ENCODE measurements at regions not wholly inside any gene's neighbourhood (a gene's known extent, or its start where the extent isn't known, plus 50 kb on each side); places are given as distances from the start of the nearest gene placed in this dataset.

DNA sequence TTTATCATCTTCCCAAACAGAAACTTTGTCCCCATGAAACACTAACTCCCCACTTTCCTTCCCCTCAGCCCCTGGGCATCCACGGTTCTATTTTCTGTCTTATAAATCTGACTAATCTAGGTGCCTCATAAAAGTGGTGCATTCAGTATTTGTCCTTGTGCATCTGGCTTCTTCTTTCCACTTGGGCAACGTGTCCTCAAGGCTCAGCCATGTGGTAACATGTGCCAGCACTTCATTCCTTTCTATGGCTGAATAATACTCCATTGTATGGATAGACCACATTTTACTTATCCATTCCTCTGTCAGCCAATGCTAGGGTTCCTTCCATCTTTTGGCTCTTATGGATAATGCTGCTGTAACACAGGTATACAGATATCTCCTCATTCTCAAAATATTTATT lies 305.0 kb upstream of the RUNX1 start:
- Histone ChIP-seq H3K4me3 (no peak overlapping the region), H3K27ac (no peak overlapping the region), H3K27me3 (no peaks in the 10 kb centered on the region), H3K4me1 (no peaks in the 10 kb centered on the region), H3K36me3 (no peaks in the 10 kb centered on the region), H3K9me3 (no peaks in the 10 kb centered on the region)
- DNase-seq (no peak), FAIRE-seq (no peak), ATAC-seq (no peak)
- 69 to 77% methylated on average over 2 of the region's 2 CpGs for WGBS, 2 donors
- intact Hi-C loops (cut with DNase I) = no loop called here
- TF ChIP-seq, protein P1, sequence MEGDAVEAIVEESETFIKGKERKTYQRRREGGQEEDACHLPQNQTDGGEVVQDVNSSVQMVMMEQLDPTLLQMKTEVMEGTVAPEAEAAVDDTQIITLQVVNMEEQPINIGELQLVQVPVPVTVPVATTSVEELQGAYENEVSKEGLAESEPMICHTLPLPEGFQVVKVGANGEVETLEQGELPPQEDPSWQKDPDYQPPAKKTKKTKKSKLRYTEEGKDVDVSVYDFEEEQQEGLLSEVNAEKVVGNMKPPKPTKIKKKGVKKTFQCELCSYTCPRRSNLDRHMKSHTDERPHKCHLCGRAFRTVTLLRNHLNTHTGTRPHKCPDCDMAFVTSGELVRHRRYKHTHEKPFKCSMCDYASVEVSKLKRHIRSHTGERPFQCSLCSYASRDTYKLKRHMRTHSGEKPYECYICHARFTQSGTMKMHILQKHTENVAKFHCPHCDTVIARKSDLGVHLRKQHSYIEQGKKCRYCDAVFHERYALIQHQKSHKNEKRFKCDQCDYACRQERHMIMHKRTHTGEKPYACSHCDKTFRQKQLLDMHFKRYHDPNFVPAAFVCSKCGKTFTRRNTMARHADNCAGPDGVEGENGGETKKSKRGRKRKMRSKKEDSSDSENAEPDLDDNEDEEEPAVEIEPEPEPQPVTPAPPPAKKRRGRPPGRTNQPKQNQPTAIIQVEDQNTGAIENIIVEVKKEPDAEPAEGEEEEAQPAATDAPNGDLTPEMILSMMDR (IDR thresholded peaks at IDR 0.05) = no peak

DNA sequence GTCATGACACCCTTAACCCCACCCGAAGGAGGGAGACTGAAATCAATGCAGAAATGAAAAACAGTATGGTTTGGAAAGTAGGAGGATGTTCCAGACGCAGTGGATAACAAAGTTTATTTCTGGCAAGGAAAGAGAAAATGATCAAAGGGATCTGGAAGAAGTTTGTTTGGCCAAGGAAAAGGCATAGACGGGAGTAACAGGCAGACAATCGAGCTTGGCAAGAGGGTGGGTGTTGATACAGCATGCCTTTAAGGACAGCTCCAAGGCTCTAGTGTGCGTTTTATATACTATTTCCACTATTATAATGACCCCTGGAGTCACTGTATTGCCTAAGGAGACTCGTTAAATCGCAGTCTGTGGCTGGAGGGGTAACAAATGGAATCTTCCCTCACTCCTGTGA lies 303.7 kb upstream of the RUNX1 start:
- Histone ChIP-seq H3K27me3 (no peaks in the 10 kb centered on the region), H3K36me3 (no peaks in the 10 kb centered on the region), H3K4me1 (no peaks in the 10 kb centered on the region), H3K4me3 (no peak overlapping the region), H3K27ac (no peak overlapping the region), H3K9me3 (no peaks in the 10 kb centered on the region)
- intact Hi-C loops (cut with DNase I) = no loop called here
- TF ChIP-seq, protein P1 (IDR thresholded peaks at IDR 0.05) = no peak
- FAIRE-seq = no peak
- WGBS, 2 donors = 59 to 62% methylated on average over 7 of the region's 7 CpGs
- no peak for ATAC-seq
- no peak for DNase-seq

DNA sequence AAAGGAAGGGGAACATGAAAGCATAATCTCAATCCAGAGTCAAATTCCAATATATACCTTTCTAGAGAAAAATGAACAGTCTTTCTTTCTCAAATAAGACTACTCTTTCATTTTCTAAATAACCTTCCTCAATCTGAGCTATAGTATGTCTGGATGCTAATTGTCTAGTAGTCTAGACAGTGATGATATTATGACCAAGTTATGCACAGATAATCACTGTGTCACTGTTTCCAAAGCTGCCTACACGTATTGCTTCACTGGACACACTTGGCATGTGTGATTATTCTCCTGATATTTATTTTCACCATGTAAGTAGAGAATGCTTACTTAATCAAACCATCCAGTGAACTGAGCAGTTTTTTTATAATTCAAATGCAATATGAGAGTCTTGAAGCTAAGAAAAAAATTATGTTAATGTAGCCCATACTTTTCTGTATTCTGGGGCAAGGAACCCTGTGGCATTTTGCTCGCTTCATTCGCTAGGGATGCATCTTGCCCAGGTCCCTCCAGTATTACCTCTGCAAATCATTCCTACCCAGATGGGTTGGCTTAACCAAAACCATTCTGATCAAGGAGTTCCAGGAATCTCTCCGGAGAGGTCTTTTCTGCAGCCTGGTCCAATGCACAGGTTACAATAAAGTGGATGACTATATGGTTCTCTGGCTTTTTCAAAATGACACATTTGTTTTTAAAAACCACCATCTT lies 303.1 kb upstream of the RUNX1 start:
- intact Hi-C loops (cut with DNase I) = no loop called here
- DNase-seq (no peak), FAIRE-seq (no peak), ATAC-seq (peak in 2 of 4 donors; percentile 41 to 51)
- WGBS, 2 donors = 58 to 77% methylated on average over 4 of the region's 4 CpGs
- no peaks in the 10 kb centered on the region for H3K36me3 ChIP-seq
- no peak overlapping the region for H3K4me3 ChIP-seq
- TF ChIP-seq, protein P1 (IDR thresholded peaks at IDR 0.05) = no peak
- H3K4me1 ChIP-seq = no peaks in the 10 kb centered on the region
- no peaks in the 10 kb centered on the region for H3K9me3 ChIP-seq
- no peaks in the 10 kb centered on the region for H3K27me3 ChIP-seq
- no peak overlapping the region for H3K27ac ChIP-seq

DNA sequence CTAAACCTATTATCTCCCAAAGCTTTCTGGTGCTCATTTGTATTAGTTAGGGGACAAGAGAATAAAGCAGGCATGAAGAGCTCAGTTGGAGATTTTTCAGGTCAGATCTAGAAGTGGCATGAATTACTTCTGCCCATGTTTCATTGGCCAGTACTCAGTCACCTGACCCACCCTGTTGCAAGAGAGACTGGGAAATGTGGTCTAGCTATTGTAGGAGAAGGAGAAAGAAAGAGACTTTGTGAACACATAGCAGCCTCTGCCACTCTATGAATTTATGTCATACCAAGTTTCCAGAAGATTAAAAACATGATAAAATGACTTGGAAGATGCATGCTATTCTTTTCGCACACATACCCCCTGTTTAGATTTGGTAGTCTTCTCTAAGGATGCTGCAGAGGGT lies 302.3 kb upstream of the RUNX1 start:
- whole genome bisulfite sequencing, 2 donors = 80 to 93% methylated on average over 1 of the region's 1 CpG
- Histone ChIP-seq H3K9me3 (no peaks in the 10 kb centered on the region), H3K27ac (no peak overlapping the region), H3K4me3 (no peak overlapping the region), H3K27me3 (no peaks in the 10 kb centered on the region), H3K36me3 (no peaks in the 10 kb centered on the region), H3K4me1 (no peaks in the 10 kb centered on the region)
- no peak for DNase-seq
- ATAC-seq = no peak
- TF ChIP-seq, protein P1 (IDR thresholded peaks at IDR 0.05) = no peak
- intact Hi-C loops (cut with DNase I) = no loop called here
- FAIRE-seq = no peak

DNA sequence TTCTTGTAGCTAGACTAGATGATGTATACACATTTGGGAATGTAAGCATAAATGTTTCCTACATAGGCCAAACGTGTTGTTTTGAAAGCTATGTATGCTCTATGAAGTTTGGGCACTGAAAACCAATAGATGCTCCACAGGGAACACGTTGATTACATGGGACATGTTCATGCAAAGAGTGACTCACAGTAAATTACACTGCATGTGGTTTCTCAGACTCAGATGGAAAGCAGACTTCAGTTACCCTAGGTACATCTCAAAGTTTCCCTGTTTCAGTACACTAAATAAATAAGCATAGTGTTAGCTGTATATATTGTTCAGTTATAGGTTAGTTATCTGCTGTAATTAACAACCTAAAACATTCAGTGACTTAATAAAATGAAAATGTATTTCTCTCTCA lies 301.9 kb upstream of the RUNX1 start:
- 39 to 47% methylated on average over 2 of the region's 2 CpGs for WGBS, 2 donors
- Histone ChIP-seq H3K9me3 (no peaks in the 10 kb centered on the region), H3K36me3 (no peaks in the 10 kb centered on the region), H3K4me3 (no peak overlapping the region), H3K27ac (no peak overlapping the region), H3K4me1 (no peaks in the 10 kb centered on the region), H3K27me3 (no peaks in the 10 kb centered on the region)
- TF ChIP-seq, protein P1 (IDR thresholded peaks at IDR 0.05) = no peak
- intact Hi-C loops (cut with DNase I) = no loop called here
- FAIRE-seq = no peak
- DNase-seq = no peak
- no peak for ATAC-seq

All from pancreas (tissue), 10 donors.